ENCODE measurements at regions not wholly inside any gene's neighbourhood (a gene's known extent, or its start where the extent isn't known, plus 50 kb on each side); places are given as distances from the start of the nearest gene placed in this dataset.

DNA sequence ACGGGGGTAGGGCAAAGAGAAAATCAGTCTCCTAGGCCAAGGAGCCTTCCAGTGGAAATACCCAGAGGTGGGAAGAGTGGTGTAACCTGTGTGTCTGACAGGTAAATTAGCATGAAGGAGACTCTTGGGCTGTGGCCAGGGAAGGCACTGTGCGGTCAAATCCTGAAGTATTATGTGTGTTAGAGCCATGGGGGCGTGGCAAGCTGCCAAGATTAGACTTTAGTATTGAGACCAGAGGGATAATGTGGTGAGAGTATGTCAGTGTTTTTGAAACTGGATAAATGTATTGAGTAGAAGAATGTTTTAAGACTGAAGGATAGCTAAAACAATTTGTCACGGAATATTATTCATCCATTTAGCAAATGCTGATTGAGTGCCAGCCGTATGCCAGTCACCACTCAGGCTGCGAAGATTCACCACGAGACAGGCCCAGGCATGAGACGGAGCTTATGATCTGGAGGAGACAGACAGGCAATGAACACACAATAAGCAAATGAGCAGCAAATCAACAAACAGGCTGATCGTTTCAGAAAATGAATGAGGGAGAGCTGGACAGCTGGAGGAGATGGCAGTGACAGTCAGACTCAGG is 445.9 kb downstream of the MCTP2 start:
- no peak for DNase-seq (ENCODE audit: low read depth)

DNA sequence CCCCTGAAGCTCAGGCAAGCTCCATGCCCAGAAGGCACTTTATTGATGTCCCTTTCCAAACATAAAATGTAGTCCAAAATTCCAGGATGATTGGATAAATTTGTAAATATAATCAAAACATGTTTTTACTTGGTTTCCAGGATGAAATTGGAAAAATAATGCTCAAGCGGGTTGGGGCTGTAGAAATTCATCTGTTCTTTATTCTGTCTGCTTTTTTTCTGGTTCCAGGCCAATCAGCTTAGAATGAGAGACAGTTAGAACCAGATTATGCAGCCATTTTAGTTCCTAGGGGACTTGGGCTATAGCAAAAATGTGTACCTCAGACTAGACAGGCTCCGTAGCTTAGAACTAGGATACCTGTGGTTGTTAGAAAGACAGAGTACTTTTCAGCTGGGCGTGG is 450.8 kb downstream of the MCTP2 start:
- DNase-seq (ENCODE audit: low read depth), result no peak

DNA sequence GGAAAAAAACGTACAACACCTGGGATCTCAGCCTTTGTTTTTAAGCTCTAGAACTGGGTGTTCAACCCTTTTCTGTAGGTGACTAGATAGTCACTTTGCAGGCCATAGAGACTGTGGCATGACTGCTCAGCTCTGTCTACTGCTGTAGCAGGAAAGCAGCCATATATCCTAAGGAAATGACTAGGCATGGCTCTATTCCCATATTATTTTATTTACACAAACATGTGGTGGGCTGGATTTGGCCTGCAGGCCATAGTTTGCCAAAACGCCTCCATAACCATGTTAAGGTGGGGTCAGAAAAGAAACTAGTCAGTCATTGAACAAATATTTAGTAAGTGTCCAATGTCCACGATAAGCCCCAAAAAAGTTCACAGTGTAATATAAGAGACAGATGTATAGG is 452.5 kb downstream of the MCTP2 start:
- DNase-seq (ENCODE audit: low read depth), result no peak

DNA sequence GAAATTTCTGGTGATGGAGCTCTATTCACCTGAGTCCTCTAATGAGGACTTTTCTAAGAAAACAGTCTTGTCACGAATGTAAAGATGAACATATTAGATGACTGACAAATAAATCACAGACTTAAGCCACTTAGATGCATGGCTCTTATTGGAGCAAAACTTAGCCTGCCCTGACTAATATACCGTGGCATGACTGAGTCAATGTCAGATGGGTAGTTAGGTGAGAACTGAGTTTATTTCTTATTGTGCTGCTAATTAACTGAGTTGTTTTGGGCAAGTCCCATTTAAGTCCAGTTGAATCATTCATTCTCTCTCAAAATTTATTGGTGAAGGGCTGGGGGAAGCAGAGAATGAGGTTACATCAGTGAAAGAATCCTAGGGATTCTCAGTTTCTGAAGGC is 459.8 kb downstream of the MCTP2 start:
- DNase-seq (ENCODE audit: low read depth), result no peak

DNA sequence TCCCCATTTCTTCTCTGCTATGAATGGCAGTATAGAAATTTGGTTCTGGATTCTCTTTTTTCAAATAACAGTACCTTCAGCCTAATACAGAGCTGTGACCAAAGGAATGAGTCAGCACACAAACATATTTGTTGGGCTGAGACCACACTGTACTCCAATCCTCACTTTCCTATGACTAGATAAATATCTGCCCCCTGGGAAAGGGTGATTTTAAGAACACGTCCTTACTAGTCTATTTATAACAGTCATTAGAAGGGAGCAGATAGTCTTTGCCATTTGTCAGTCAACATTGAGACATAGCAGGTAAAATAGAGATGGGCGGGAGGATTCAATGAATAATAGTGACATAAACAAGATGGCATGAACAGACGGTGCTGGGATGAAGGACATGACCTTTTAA is 461.3 kb downstream of the MCTP2 start:
- DNase-seq (ENCODE audit: low read depth), result no peak

DNA sequence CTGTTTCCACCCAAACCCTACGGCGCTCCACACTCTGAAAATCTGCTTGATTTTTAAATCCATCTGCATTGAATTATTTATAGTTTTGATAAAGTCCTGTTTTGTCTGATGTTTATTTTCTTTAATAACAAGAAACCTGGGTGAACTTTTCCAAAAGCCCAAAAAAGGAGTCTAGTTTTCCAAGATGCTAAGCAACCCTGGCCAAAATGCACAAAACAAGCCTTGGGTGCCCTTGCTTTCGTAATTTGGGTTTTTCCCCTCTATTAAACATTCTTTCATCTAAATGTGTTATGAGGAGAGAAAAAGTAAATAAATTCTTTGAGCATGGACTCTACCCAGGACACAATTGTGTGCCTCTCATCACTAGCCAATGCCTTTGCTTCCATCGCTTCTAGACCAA is 468.9 kb downstream of the MCTP2 start:
- no peak for DNase-seq (ENCODE audit: low read depth)

DNA sequence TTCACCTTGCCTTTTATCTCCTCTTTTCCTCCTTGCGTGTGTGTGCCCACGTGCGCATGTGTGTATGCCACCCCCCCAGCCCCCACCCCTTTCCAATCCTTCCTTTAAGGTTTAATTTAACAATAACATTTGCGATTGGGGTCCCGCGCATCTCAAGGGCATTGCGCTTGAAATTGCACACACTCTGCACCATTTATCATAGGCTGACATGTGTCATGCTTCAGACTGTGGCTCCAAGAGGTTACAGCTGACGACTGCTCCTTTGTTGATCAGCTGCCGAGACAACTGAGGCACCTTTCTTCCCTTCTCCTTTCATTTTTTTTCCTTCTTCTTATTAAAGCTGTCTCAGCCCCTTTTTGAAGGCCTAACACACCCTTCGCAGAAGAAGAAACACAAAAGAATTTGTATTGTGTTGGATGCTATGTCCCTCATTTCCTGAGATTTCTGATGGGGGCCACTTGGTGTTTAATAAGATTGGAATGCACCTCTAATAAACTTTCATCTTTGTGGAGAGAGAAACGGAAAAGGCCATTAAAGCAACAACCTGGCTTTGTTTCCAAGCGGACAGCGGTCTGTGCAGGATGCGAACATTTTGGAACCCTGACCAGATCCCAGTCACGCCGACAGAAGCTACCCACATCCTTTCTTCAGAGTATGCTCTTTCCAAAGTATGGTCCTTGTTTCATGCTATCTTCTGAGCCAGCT is 470.1 kb downstream of the MCTP2 start:
- no peak for DNase-seq (ENCODE audit: low read depth)

DNA sequence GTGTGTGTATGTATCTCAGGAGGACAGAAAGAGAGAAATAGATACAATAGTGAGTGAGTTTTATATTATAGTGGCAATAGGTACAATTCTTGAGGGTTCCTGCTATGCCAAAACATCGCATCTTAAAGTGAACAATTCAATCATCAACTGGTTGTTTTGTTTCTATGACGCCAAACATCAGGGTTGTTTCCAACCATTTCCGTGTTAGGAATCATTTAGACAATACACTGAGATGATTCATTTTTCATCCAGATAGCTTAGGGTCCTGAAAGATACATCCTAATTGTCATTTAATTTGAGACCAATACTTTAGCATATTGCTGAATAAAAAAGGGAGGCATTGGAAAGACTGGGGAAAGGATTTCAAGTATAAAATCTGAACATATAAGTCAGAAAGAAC is 472.2 kb downstream of the MCTP2 start:
- DNase-seq (ENCODE audit: low read depth), result no peak

DNA sequence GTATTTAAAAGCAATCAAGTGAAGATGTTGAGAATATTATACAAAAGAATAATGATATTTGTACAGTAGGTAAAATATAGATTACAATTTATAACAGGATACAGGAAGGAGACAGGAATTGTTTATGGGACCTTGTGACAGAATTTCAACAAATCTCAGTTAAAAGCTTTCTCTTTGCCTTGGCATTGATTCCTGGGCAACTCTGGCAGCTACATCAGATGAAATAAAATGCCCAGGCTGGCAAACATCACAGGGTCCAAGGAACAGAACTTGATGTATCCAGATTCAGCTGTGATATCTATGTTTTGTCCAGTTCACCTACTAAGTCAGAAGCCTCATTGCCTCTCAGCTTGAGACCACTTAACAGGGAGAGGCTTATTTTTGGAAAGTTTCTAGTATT is 473.1 kb downstream of the MCTP2 start:
- no peak for DNase-seq (ENCODE audit: low read depth)

DNA sequence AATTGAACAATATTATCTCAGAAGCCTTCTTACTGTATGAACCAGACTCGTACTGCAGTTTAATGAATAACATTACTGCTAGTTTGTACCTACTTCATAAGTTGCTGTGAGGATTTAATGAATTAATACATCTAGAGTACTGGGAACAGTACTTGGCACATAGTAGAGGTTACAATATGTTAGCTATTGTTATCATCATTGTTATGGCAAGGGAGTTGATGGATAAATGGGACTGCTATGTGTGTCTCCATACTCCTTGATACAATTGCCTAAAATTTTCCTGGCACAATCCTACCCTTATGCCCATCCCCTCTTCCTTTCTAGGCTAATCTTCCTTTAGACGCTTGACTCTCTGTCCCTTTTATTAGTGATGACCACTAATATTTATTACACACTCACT is 473.6 kb downstream of the MCTP2 start:
- no peak for DNase-seq (ENCODE audit: low read depth)

DNA sequence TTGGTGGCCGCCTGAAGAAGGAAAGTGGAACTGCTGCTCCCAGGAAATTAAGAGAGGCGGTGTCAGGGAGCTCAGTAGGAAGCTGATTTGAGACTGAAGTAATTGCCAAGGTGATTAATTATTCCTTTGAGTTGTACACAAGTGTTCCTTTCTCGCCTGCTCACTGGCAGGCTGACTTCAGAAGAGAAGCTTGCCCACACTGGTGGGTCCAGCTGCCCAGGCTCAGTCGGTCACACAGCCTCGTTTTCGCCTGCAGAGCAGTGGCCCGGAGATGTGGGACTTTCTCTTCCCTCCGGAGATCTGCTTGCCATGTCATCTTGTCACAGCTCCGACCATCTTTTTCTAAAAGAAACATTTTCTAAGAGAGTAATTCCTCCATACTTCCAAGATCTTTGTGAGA is 478.0 kb downstream of the MCTP2 start:
- no peak for DNase-seq (ENCODE audit: low read depth)

DNA sequence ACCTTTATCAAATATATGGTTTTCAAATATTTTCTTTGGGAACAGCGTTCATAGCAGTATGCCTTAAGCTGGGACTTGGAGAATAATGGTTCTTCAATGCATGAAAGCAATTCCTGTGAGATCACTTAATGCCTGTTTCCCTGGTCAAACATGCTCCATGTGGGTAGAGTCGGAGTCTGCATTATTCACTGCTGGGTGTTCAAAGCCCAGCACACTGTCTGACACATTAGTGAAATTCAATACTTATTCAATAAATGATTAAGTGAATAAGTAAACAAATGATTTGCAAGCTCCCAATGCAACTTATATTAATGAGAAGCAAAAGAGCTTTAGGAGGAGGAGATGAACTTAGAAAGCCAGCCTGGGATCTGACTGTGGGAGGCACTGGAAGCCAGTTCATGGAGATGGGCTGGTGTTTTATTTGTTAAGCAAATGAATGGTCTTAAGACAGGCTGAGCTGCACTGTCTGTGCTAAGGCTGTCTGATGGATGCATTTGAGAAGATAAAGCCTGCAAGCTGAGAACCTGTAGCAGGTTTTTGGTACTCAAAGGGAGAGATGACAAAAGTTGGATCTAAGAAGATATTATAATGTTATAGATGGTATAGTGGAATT is 490.8 kb downstream of the MCTP2 start:
- DNase-seq (ENCODE audit: low read depth), result no peak

DNA sequence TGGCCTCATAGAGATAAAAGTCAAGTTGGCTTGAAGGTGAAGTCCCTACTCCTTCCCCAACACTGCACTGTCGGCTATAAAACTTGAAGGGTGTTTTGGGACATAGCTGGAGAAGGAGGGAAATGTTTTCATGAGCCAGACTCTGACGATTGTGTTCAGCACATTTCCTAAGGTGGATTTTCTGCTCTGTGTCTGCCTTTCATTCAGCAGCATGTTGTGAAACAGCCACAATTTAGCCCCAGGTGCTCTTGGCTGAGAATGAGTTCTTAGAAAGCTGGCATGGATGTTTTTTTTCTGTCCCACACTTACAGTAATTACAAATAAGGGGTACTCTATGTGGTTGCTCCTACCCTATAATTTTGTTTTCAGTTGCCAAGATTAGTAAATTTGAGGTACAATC is 492.4 kb downstream of the MCTP2 start:
- no peak for DNase-seq (ENCODE audit: low read depth)

DNA sequence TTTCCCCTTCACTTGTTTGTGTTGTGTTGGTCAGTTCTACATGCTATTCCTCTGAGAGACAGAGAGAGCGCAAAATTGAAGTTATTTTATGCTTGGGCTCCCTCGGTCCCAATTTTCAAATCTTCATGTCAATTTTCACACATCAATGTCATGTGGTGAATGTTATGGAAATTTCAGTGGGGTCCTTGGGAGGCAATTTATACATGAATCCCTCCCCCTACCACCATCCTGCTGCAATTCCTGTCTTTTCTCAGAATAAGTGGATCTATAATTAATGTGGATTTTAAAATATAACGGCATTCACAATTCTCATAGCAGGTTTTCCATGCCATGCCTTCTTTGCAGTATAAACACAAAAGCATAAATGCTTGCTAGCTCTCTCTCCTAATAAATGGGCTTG is 499.9 kb downstream of the MCTP2 start:
- no peak for DNase-seq (ENCODE audit: low read depth)

DNA sequence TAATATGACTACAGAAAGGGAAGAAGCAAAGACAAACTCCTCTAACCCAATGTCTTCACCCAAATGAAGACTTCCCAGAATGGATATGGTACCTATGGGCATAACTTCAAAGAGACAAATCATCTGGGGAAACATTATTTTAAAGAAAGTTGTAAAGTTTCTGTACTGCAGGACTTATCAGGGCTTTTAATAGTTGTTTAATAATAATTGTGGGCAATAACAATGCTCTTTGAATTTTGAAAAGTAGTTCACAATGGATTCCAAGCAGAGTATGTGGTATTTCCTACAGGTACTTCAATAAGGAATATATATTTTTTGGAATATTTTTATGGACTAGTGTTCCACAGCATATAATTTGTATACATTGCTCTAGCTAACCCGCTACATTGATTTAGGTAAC is 503.1 kb downstream of the MCTP2 start:
- no peak for DNase-seq (ENCODE audit: low read depth)

DNA sequence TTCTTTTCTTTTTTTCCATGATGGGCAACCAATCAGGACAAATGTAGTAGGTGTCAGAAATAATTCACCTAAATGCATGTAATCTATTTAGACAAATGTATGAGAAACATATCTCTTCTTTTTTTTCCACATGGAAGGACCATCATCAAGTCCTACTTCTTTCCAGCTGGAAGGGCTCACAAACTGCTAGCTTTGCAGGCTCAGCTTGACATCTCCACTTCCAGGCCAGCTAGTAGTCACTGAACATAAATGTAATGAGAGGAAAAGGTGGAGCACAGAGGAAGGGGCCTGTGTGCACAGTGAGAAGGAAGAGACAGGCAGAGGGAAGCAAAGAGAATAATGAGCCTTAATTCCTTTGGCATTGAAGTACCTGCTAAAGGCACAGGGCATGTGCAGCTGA is 504.9 kb downstream of the MCTP2 start:
- DNase-seq (ENCODE audit: low read depth), result no peak

DNA sequence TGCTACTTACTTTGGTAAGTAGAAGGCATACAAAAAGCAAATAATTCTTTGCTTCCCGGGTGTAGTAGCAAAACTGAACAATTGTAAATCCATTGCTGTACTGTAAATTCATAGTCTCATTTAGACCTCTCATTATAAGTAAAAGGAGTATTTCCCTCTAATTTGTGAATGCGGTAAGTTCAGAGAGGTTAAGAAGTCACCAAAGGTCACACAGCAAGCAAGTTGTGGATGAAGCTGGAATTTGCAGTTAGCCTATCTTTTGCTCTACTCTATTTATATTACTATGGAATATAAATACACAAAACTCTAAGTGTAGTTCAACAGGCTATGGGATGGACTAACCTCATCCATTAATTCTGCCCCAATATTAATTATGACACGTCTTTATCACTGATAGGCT is 508.3 kb downstream of the MCTP2 start:
- no peak for DNase-seq (ENCODE audit: low read depth)

DNA sequence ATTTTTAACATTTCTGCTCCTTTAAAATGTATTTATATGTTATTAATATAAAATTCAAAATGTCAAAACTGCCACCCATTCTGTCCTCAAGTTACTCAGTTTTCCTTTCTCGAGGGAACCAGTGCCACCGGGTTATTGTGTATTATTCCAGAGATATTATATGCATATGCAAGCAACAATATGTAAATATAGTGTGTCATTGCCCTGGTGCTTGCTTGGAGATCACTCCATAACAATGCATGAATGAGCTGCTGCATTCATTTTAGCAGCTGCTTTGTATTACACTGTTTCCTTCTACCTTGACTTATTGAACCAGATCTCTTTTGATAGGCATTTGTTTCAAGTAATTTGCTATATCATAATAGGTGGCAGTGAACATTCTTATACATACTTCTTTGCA is 509.1 kb downstream of the MCTP2 start:
- no peak for DNase-seq (ENCODE audit: low read depth)

DNA sequence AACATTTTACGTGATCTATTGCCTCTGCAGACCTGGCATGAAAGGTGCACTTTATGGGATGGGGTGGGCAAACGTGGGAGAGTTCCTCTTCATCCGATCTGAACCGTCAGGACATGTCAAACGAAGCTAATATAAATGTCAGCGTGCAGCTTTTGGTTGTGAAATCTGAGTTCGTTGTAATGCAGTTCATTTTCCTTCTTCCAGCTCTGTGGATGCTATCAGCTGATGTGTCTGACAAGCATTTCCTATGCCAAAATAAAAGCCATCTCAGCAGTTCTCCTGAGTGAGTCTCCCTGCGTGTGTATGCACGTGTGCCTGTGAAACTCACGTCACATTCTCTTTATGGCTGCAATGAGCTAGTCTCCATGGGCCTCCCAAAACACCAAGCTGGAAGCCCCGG is 512.3 kb downstream of the MCTP2 start:
- no peak for DNase-seq (ENCODE audit: low read depth)

DNA sequence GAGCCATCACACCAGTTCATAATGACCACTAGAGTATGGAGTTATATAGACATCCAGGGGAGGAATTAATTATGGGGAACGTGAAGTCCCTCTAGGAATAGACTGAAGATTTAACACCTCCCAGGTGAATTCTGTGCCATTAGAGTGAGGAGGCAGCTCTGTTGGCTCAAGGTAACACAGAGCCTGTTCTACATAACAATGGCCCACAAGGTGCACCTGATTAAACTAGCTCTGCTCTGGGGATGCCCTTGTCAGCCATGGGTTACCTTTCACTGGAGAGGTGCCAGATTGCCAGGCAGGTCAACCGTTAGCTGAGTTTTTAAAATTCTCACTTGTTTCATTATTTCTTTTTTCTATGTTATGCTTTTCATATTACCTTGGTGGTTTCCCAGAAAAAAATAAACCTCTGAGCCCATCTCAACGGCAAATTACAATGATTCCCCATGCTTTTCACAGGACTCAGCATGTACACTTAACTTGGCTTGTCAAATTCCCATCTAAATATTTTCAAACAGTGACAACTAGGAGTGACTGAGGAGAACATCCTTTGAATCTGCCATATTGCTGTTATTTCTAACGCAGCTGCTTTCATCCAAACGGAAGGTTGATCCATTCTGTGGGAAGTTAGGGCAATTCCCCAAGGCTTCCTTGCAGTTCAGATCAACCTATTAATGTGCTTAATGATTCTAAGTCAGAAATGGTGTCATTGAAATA is 512.9 kb downstream of the MCTP2 start:
- no peak for DNase-seq (ENCODE audit: low read depth)

DNA sequence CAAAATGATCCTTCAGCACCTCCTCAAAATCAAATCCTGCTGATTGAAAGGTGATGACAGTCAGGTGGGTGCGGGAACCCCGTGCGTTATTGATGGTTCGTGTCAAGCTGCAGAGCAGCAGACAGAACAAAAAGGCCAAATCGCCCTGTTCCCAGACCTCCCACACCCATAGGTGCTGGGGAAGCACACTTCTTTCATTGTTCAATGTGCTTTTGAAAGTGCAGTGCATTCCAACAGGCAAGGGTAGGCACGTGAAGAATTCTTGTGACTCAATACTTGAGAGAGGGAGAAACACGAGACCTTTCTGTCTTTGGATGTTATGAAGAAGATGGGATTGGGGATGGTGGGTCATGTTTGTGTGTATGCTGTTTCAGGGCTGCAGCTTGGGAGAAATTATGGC is 514.0 kb downstream of the MCTP2 start:
- DNase-seq (ENCODE audit: low read depth), result no peak

DNA sequence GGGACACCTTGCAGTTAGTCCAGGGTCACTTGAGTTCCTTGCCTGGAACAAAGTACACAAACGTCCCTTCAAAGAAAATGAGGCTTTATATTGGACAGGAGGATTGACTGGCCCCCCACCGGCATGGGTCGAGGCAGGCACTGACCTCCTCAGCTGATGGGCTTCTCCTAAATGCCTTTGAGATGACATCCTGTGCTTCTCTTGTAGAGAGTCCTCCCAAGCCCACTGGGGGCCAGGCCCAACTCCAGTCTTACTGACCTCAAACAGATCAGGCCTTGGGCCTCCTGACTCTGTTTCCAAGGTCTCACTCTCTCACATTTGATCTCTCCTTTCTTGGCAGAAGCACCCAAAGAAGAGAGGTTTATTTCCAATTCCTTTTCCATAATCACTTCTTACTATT is 516.1 kb downstream of the MCTP2 start:
- DNase-seq (ENCODE audit: low read depth), result no peak

All from T follicular helper cell (primary cell).